IMR-90 (cell line): ENCODE measurements at regions not wholly inside any gene's neighbourhood (a gene's known extent, or its start where the extent isn't known, plus 50 kb on each side); places are given as distances from the start of the nearest gene placed in this dataset.

ENCODE experiments used
- ATAC-seq: fragments of 200-7000 bp; cut with Tn5 transposase; 2 replicates; pipeline ENCODE4 v1.9.1; 2020; ENCODE audit warnings: low read depth, mild to moderate bottlenecking, moderate library complexity
- BruUV-seq: library from RNA; stranded (reverse); fragments of 400-500 nt; replicated peaks from 2 replicates; lab custom pipeline; 2021; lab: Mats Ljungman, UMichigan
- CTCF ChIA-PET: fragments of 300-600 bp; formaldehyde crosslinking; extraction: SDS; loops from one replicate; lab custom pipeline; 2021; ENCODE audit warnings: antibody characterized with exemption; lab: Yijun Ruan, JAX
- POLR2A ChIA-PET: fragments of 300-600 bp; sonication (Branson Sonifier 250); formaldehyde crosslinking; loops from one replicate; lab custom pipeline; 2022; ENCODE audit warnings: antibody characterized with exemption; ENCODE audit not compliant: unreplicated experiment; lab: Charles Lee
- DNase-seq: peaks from one replicate; pipeline ENCODE4 v3.0.0; 2013
- H2AFZ ChIP-seq: replicated peaks from 2 replicates; pipeline ENCODE3; 2013; ENCODE audit warnings: low read length, mild to moderate bottlenecking; ENCODE audit not compliant: poor library complexity
- H2AK5ac ChIP-seq: 2 replicates; pipeline ENCODE4 v1.6.1; 2013; ENCODE audit warnings: low read depth, low read length, inconsistent platforms
- H2AK9ac ChIP-seq: replicated peaks from 2 replicates; pipeline ENCODE3; 2013; ENCODE audit warnings: mild to moderate bottlenecking, low read depth, low read length, moderate library complexity; ENCODE audit not compliant: poor library complexity
- H2BK120ac ChIP-seq: 2 replicates; pipeline ENCODE4 v1.6.1; 2013; ENCODE audit warnings: low read depth, low read length, inconsistent platforms
- H2BK15ac ChIP-seq: 3 replicates; pipeline ENCODE4 v1.6.1; 2013; ENCODE audit warnings: low read depth, low read length, inconsistent platforms
- H2BK20ac ChIP-seq: 2 replicates; pipeline ENCODE4 v1.6.1; 2013; ENCODE audit warnings: low read depth, mild to moderate bottlenecking, inconsistent platforms, low read length, moderate library complexity
- H2BK5ac ChIP-seq: 2 replicates; pipeline ENCODE4 v1.6.1; 2013; ENCODE audit warnings: mild to moderate bottlenecking, low read depth, low read length, inconsistent platforms; ENCODE audit not compliant: poor library complexity, severe bottlenecking
- H3K14ac ChIP-seq: replicated peaks from 2 replicates; pipeline ENCODE4 v1.6.1; 2013; ENCODE audit warnings: low read depth, low read length, inconsistent platforms
- H3K18ac ChIP-seq: 2 replicates; pipeline ENCODE4 v1.6.1; 2013; ENCODE audit warnings: low read depth, low read length, control low read depth
- H3K23ac ChIP-seq: 2 replicates; pipeline ENCODE4 v1.6.1; 2013; ENCODE audit warnings: low read depth, low read length, inconsistent platforms
- H3K27ac ChIP-seq: 2 replicates; pipeline ENCODE4 v1.5.1; 2013; ENCODE audit warnings: mild to moderate bottlenecking, control low read depth, low read length; ENCODE audit not compliant: insufficient read depth
- H3K27me3 ChIP-seq: 2 replicates; pipeline ENCODE4 v1.6.1; 2013; ENCODE audit warnings: low read length; ENCODE audit not compliant: control insufficient read depth, insufficient read depth
- H3K36me3 ChIP-seq: 2 replicates; pipeline ENCODE4 v1.6.1; 2013; ENCODE audit warnings: low read length, mixed read lengths; ENCODE audit not compliant: control insufficient read depth, insufficient read depth
- H3K4ac ChIP-seq: 2 replicates; pipeline ENCODE4 v1.6.1; 2013; ENCODE audit warnings: low read depth, low read length, inconsistent platforms
- H3K4me1 ChIP-seq: 2 replicates; pipeline ENCODE4 v1.6.1; 2013; ENCODE audit warnings: low read length, mixed read lengths; ENCODE audit not compliant: control insufficient read depth, insufficient read depth
- H3K4me2 ChIP-seq: 2 replicates; pipeline ENCODE4 v1.6.1; 2013; ENCODE audit warnings: low read depth, mild to moderate bottlenecking, control low read depth, low read length, moderate library complexity
- H3K4me3 ChIP-seq: 2 replicates; pipeline ENCODE4 v1.5.1; 2013; ENCODE audit warnings: low read depth, mild to moderate bottlenecking, control low read depth, low read length, moderate library complexity; ENCODE audit not compliant: insufficient read depth
- H3K56ac ChIP-seq: 2 replicates; pipeline ENCODE4 v1.6.1; 2013; ENCODE audit warnings: low read length, inconsistent platforms; ENCODE audit not compliant: insufficient read depth; ENCODE audit errors: extremely low read depth
- H3K79me1 ChIP-seq, 2 experiments: 2 replicates each; pipeline ENCODE4 v1.6.1; 2013; ENCODE audit warnings: low read length in 2 of 2, inconsistent platforms in 1 of 2, low read depth in 1 of 2
- H3K9ac ChIP-seq: 2 replicates; pipeline ENCODE4 v1.6.1; 2013; ENCODE audit warnings: low read depth, low read length, control low read depth
- H3K9me1 ChIP-seq: 2 replicates; pipeline ENCODE4 v1.6.1; 2013; ENCODE audit warnings: low read length, inconsistent platforms; ENCODE audit not compliant: insufficient read depth
- H3K9me3 ChIP-seq: 2 replicates; pipeline ENCODE4 v1.6.1; 2013; ENCODE audit warnings: low read length; ENCODE audit not compliant: control insufficient read depth, insufficient read depth
- H4K20me1 ChIP-seq: 2 replicates; pipeline ENCODE4 v1.6.1; 2013; ENCODE audit warnings: low read length, inconsistent platforms; ENCODE audit not compliant: insufficient read depth
- H4K5ac ChIP-seq: 2 replicates; pipeline ENCODE4 v1.6.1; 2013; ENCODE audit warnings: mild to moderate bottlenecking, low read depth, low read length, control low read depth
- H4K8ac ChIP-seq, 2 experiments: 2 replicates each; pipeline ENCODE4 v1.6.1; 2013; ENCODE audit warnings: low read depth in 2 of 2, low read length in 2 of 2, control low read depth in 1 of 2, inconsistent platforms in 1 of 2
- H4K91ac ChIP-seq: 2 replicates; pipeline ENCODE4 v1.6.1; 2013; ENCODE audit warnings: low read depth, low read length, inconsistent platforms; ENCODE audit not compliant: insufficient read depth
- BHLHE40 ChIP-seq: fragments of 150-350 bp; IDR thresholded peaks from 2 replicates; pipeline ENCODE4 v1.6.1; 2016; ENCODE audit warnings: mild to moderate bottlenecking, low read depth, low read length
- CHD1 ChIP-seq: IDR thresholded peaks from 2 replicates; pipeline ENCODE4 v1.6.1; 2012; ENCODE audit warnings: low read depth, low read length, improper control_type of control experiment
- FOS ChIP-seq: fragments of 150-350 bp; IDR thresholded peaks from 2 replicates; pipeline ENCODE4 v1.6.1; 2016; ENCODE audit warnings: low read depth, low read length
- MAZ ChIP-seq: IDR thresholded peaks from 2 replicates; pipeline ENCODE4 v1.6.1; 2012; ENCODE audit warnings: low read depth, mild to moderate bottlenecking, low read length, improper control_type of control experiment, moderate library complexity, borderline replicate concordance
- NFE2L2 ChIP-seq: fragments of 150-350 bp; IDR thresholded peaks from 2 replicates; pipeline ENCODE4 v1.6.1; 2016; ENCODE audit warnings: low read depth, mild to moderate bottlenecking, low read length
- POLR2A ChIP-seq: IDR thresholded peaks from 2 replicates; pipeline ENCODE4 v1.6.1; 2012; ENCODE audit warnings: mild to moderate bottlenecking, low read depth, low read length
- RAD21 ChIP-seq: IDR thresholded peaks from 2 replicates; pipeline ENCODE4 v1.6.1; 2012; ENCODE audit warnings: low read length, improper control_type of control experiment
- RCOR1 ChIP-seq: IDR thresholded peaks from 2 replicates; pipeline ENCODE4 v1.6.1; 2012; ENCODE audit warnings: mild to moderate bottlenecking, low read length, improper control_type of control experiment; ENCODE audit not compliant: insufficient replicate concordance
- RFX5 ChIP-seq: IDR thresholded peaks from 2 replicates; pipeline ENCODE4 v1.8.0; 2012; ENCODE audit warnings: low read depth, mild to moderate bottlenecking, low read length, moderate library complexity
- SMC3 ChIP-seq: fragments of 150-350 bp; IDR thresholded peaks from 2 replicates; pipeline ENCODE4 v1.6.1; 2016; ENCODE audit warnings: low read depth, mild to moderate bottlenecking, antibody characterized with exemption, low read length, moderate library complexity
- USF2 ChIP-seq: fragments of 150-350 bp; IDR thresholded peaks from 2 replicates; pipeline ENCODE4 v1.6.1; 2017; ENCODE audit warnings: mild to moderate bottlenecking, antibody characterized with exemption, low read length, low read depth
- WGBS, 2 experiments: methylation state at CpG; one replicate each; pipeline versions ENCODE4 v1.1.5 to v1.1.7; 2013; ENCODE audit warnings: missing lambda C conversion rate in 2 of 2; ENCODE audit not compliant: insufficient read length in 1 of 2; ENCODE audit errors: extremely low coverage in 2 of 2; 5-methylcytosine and 5-hydroxymethylcytosine counted together
- dilution Hi-C: fragments of 300-500 bp; cut with HindIII; formaldehyde crosslinking; loops from one replicate; pipeline ENCODE4 v1.14.3; 2018; ENCODE audit warnings: low sequenced_read_pairs; ENCODE audit not compliant: unreplicated experiment
- in situ Hi-C: fragments of 300-500 bp; cut with MboI; formaldehyde crosslinking; loops from 3 replicates; pipeline ENCODE4 v1.14.3; 2019; ENCODE audit warnings: low sequenced_read_pairs, inconsistent platforms, mixed read lengths
- intact Hi-C: fragments of 100-400 bp; cut with micrococcal nuclease; formaldehyde crosslinking; loops from 2 replicates; pipeline ENCODE4 v1.10.0; 2022

DNA sequence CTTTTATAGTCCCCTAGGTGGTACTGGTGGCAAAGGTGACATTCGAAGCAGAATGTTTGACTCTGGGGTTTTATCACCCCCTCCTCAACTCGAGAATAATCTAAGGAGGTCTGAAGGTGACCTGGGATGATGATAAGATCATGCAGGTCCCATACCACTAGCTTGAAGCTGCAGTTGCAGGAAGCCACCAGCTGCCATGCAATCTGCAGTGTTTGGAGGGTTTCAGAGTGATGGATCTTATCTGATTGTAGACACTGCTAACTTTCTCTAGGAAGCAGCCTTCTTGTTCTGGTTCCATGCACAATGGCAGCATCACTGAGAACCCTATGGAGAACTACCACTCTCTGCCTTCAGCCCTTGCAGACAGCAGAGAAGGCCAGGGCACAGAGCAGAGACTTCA lies 59.4 kb upstream of the LRPPRC start:
- in situ Hi-C loops: no loop called here
- no peak for ATAC-seq
- Histone ChIP-seq H2BK15ac (no peak overlapping the region), H3K9ac (no peak overlapping the region), H4K20me1 (no peaks in the 10 kb centered on the region), H3K27me3 (peaks cover 20% of the 10 kb centered on the region), H3K4me3 (no peak overlapping the region), H3K56ac (no peak overlapping the region), H3K79me1 (no peaks in the 10 kb centered on the region), H2BK5ac (no peak overlapping the region), H3K9me3 (no peaks in the 10 kb centered on the region), H3K18ac (no peak overlapping the region), H2BK120ac (no peak overlapping the region), H2AFZ (no peak overlapping the region), H4K91ac (no peak overlapping the region), H3K14ac (no peak overlapping the region), H2BK20ac (no peak overlapping the region), H3K27ac (no peak overlapping the region), H2AK9ac (no peak overlapping the region), H3K4me1 (no peaks in the 10 kb centered on the region), H4K5ac (no peak overlapping the region), H3K9me1 (no peaks in the 10 kb centered on the region), H3K36me3 (no peaks in the 10 kb centered on the region), H4K8ac (no peak overlapping the region), H2AK5ac (no peak overlapping the region), H3K4ac (no peak overlapping the region), H3K23ac (no peak overlapping the region), H3K4me2 (no peak overlapping the region)
- DNase-seq: no peak
- ChIA-PET POLR2A (no interaction called here), CTCF (interaction anchor here (2.1 kb wide), 1 partner anchor 11 kb away, joined by 11 read pairs; no protein-coding TSS in a partner anchor)
- no peak for TF ChIP-seq RAD21
- TF ChIP-seq NFE2L2: no peak
- no peak for TF ChIP-seq FOS
- no peak for TF ChIP-seq BHLHE40
- TF ChIP-seq POLR2A: no peak
- no peak for TF ChIP-seq SMC3
- TF ChIP-seq RFX5: no peak
- no peak for TF ChIP-seq USF2
- TF ChIP-seq MAZ: no peak
- TF ChIP-seq RCOR1: no peak
- no peak for TF ChIP-seq CHD1
- dilution Hi-C loops: no loop called here
- WGBS, 2 experiments: no CpG with 5 or more reads among the region's 2 CpGs
- intact Hi-C loops: no loop called here
- BruUV-seq: no TSS peak
